Prostate gland (tissue), 2 donors: ENCODE measurements at regions not wholly inside any gene's neighbourhood (a gene's known extent, or its start where the extent isn't known, plus 50 kb on each side); places are given as distances from the start of the nearest gene placed in this dataset.

Experiments used
- POLR2A ChIP-seq: fragments of 450-650 bp; IDR thresholded peaks from one replicate; pipeline ENCODE4 v1.6.1; 2016; ENCODE audit warnings: antibody characterized with exemption, mild to moderate bottlenecking
- TF ChIP-seq, protein P1 (sequence below), 4 experiments: fragments of 200-600 bp in 2 of 4; fragments of 450-650 bp in 2 of 4; sonication (generic) in 2 of 4; IDR thresholded peaks; 1 replicate in 3 of 4; 2 replicates in 1 of 4; pipeline ENCODE4 v1.5.1; 2016 to 2019; ENCODE audit warnings: antibody characterized with exemption in 4 of 4, mild to moderate bottlenecking in 2 of 4, moderate library complexity in 2 of 4

DNA sequence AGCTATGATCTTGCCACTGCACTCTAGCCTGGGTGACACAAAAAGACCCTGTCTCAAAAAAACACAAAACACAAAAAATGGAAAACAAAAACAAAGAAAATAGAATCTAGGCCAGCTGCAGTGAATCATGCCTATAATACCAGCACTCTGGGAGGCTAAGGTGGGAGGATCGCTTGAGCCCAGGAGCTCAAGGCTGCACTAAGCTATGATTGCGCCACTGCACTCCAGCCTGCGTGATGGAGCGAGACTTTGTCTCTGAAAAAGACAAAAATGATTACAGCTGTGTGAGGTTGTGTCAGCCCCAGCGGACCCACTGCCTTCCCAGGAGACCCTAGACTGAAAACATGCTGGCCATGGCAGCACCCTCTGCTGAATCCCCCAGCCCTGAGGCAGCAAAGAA lies 80.2 kb upstream of the ZBTB40 start:
- TF ChIP-seq, protein P1, sequence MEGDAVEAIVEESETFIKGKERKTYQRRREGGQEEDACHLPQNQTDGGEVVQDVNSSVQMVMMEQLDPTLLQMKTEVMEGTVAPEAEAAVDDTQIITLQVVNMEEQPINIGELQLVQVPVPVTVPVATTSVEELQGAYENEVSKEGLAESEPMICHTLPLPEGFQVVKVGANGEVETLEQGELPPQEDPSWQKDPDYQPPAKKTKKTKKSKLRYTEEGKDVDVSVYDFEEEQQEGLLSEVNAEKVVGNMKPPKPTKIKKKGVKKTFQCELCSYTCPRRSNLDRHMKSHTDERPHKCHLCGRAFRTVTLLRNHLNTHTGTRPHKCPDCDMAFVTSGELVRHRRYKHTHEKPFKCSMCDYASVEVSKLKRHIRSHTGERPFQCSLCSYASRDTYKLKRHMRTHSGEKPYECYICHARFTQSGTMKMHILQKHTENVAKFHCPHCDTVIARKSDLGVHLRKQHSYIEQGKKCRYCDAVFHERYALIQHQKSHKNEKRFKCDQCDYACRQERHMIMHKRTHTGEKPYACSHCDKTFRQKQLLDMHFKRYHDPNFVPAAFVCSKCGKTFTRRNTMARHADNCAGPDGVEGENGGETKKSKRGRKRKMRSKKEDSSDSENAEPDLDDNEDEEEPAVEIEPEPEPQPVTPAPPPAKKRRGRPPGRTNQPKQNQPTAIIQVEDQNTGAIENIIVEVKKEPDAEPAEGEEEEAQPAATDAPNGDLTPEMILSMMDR (IDR thresholded peaks at IDR 0.05), result no peak
- TF ChIP-seq POLR2A, result no peak
